Smooth muscle cell (in vitro differentiated cells): ENCODE measurements at regions not wholly inside any gene's neighbourhood (a gene's known extent, or its start where the extent isn't known, plus 50 kb on each side); places are given as distances from the start of the nearest gene placed in this dataset.

Experiments
- DNase-seq: peaks from one replicate; lab custom pipeline; 2025; ENCODE audit not compliant: unreplicated experiment; lab: John Stamatoyannopoulos, UW
- H2AFZ ChIP-seq: fragments of 200-600 bp; sonication (generic); 2 replicates; pipeline ENCODE4 v1.6.0; 2016; ENCODE audit warnings: antibody characterized with exemption, low read depth, mild to moderate bottlenecking
- H3F3A ChIP-seq: fragments of 200-600 bp; sonication (generic); 2 replicates; pipeline ENCODE4 v1.6.0; 2017; ENCODE audit warnings: antibody characterized with exemption, low read depth
- H3K27ac ChIP-seq: fragments of 200-600 bp; sonication (generic); 2 replicates; pipeline ENCODE4 v1.5.1; 2016; ENCODE audit warnings: low read depth, mild to moderate bottlenecking
- H3K27me3 ChIP-seq: fragments of 200-600 bp; sonication (generic); 2 replicates; pipeline ENCODE4 v1.6.1; 2016; ENCODE audit warnings: low read depth, mild to moderate bottlenecking
- H3K36me3 ChIP-seq: fragments of 200-600 bp; sonication (generic); 2 replicates; pipeline ENCODE4 v1.5.1; 2016; ENCODE audit warnings: low read depth
- H3K4me1 ChIP-seq: fragments of 200-600 bp; sonication (generic); 2 replicates; pipeline ENCODE4 v1.5.1; 2016; ENCODE audit warnings: low read depth
- H3K4me2 ChIP-seq: fragments of 200-600 bp; sonication (generic); 2 replicates; pipeline ENCODE4 v1.6.0; 2016; ENCODE audit warnings: mild to moderate bottlenecking
- H3K4me3 ChIP-seq: fragments of 200-600 bp; sonication (generic); 2 replicates; pipeline ENCODE4 v1.5.1; 2016; ENCODE audit warnings: mild to moderate bottlenecking
- H3K79me2 ChIP-seq: fragments of 200-600 bp; sonication (generic); 2 replicates; pipeline ENCODE4 v1.6.0; 2016; ENCODE audit warnings: low read depth, mild to moderate bottlenecking
- H3K9ac ChIP-seq: fragments of 200-600 bp; sonication (generic); 2 replicates; pipeline ENCODE4 v1.6.0; 2016; ENCODE audit warnings: low read depth
- H3K9me3 ChIP-seq: fragments of 200-600 bp; sonication (generic); replicated peaks from 2 replicates; pipeline ENCODE4 v1.5.1; 2016; ENCODE audit warnings: low read depth
- H4K20me1 ChIP-seq: fragments of 200-600 bp; sonication (generic); 2 replicates; pipeline ENCODE4 v1.6.0; 2016; ENCODE audit warnings: low read depth
- CTCF ChIP-seq: fragments of 200-600 bp; sonication (generic); IDR thresholded peaks from 2 replicates; pipeline ENCODE4 v1.5.1; 2017; ENCODE audit warnings: borderline replicate concordance, mild to moderate bottlenecking, antibody characterized with exemption; ENCODE audit not compliant: insufficient read depth, poor library complexity, severe bottlenecking
- WGBS: methylation state at CpG from one replicate; pipeline ENCODE4 v1.1.7; 2016; ENCODE audit warnings: low lambda C conversion rate; 5-methylcytosine and 5-hydroxymethylcytosine counted together

DNA sequence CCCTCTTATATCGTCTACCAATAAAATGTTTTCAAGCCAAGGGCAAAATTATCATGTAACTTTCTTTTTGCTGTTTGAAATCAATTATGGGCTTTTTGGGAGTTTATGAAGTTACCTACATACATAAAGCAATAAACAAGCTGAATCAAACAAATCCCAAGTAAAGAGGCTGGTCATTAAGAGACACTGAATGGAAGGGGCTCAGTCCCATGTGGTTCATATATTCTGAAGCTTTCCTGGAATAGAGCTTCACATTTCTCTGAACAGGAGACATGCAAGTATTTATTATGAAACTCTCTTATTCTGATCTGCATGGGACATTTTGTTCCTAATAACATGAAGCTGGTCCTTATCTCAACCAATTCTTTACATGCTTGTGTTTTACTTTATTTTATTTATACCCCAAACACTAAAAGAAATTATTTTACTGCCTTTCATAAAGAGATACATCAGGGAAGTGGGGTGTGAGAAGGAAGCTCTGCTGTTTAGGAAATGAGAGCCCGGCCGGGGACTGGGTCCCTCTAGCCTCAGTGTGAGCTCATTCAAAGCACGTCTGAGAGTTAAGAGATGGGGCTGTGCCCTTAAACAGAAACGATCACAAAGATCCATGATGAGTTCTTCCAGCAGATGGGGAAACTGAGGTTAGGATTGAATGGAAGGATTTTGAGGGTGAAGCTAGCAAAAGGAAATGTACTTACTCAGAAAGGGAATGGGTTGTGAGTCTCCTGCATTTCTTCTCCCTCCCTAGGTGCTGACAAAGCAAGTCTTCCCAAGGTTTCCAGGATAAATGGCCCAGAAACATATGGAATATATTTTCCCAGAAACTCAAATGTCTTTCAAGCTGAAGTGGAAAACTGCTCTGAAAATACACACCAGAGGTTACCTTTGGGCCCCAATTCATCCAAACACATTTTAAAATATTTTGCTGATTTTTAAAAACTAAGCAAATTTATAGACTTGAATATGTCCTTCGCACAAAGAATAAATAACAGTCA, 93.1 kb upstream of the LNX1 start:
- no peaks in the 10 kb centered on the region for H3K27me3 ChIP-seq
- H3K4me1 ChIP-seq, result peaks cover 4% of the 10 kb centered on the region
- no peaks in the 10 kb centered on the region for H4K20me1 ChIP-seq
- peak overlapping the region; percentile 14 for H3K4me2 ChIP-seq
- no peaks in the 10 kb centered on the region for H3K36me3 ChIP-seq
- WGBS, result 76% methylated on average over 6 of the region's 6 CpGs
- DNase-seq, result no peak
- peak overlapping the region; percentile 12 for H3K27ac ChIP-seq
- no peak for TF ChIP-seq CTCF
- peak overlapping the region; percentile 38 for H2AFZ ChIP-seq
- H3K9ac ChIP-seq, result no peak overlapping the region
- no peaks in the 10 kb centered on the region for H3K79me2 ChIP-seq
- no peaks in the 10 kb centered on the region for H3K9me3 ChIP-seq
- peaks cover 4% of the 10 kb centered on the region for H3F3A ChIP-seq
- no peak overlapping the region for H3K4me3 ChIP-seq

GRCh38 chr4:53682908-53683307, 91.6 kb upstream of the LNX1 start:
- no peak for TF ChIP-seq CTCF
- H3K27me3 ChIP-seq, result no peaks in the 10 kb centered on the region
- H3K4me3 ChIP-seq, result no peak overlapping the region
- H4K20me1 ChIP-seq, result no peaks in the 10 kb centered on the region
- no peaks in the 10 kb centered on the region for H3K79me2 ChIP-seq
- no peak overlapping the region for H3K4me2 ChIP-seq
- H2AFZ ChIP-seq, result no peak overlapping the region
- no peaks in the 10 kb centered on the region for H3K9me3 ChIP-seq
- no peak overlapping the region for H3K9ac ChIP-seq
- no peak overlapping the region for H3K27ac ChIP-seq
- no peak for DNase-seq
- no peaks in the 10 kb centered on the region for H3F3A ChIP-seq
- no peaks in the 10 kb centered on the region for H3K4me1 ChIP-seq
- no peaks in the 10 kb centered on the region for H3K36me3 ChIP-seq
- 82% methylated on average over 2 of the region's 2 CpGs for WGBS

- WGBS, result 63% methylated on average over 1 of the region's 1 CpG
- DNase-seq, result no peak
- Histone ChIP-seq H3K9ac (no peak overlapping the region), H4K20me1 (no peaks in the 10 kb centered on the region), H3K4me3 (no peak overlapping the region), H3K79me2 (no peaks in the 10 kb centered on the region), H3K4me2 (peak overlapping the region; percentile 9), H3K9me3 (no peaks in the 10 kb centered on the region), H3K4me1 (no peaks in the 10 kb centered on the region), H3K36me3 (no peaks in the 10 kb centered on the region), H3F3A (no peaks in the 10 kb centered on the region), H3K27ac (peak overlapping the region; percentile 39), H2AFZ (no peak overlapping the region), H3K27me3 (no peaks in the 10 kb centered on the region)
- TF ChIP-seq CTCF, result no peak
Measured at GRCh38 chr4:53682196-53682595, 90.9 kb upstream of the LNX1 start.
